SK-N-SH treated with all-trans-retinoic acid at 6 μM for 48 hours (cell line): ENCODE measurements at regions not wholly inside any gene's neighbourhood (a gene's known extent, or its start where the extent isn't known, plus 50 kb on each side); places are given as distances from the start of the nearest gene placed in this dataset.

Source experiments
- ATAC-seq: fragments of 200-7000 bp; cut with Tn5 transposase; 3 replicates; pipeline ENCODE4 v1.9.1; 2020; ENCODE audit warnings: mild to moderate bottlenecking, moderate library complexity
- ARNTL ChIP-seq: fragments of 450-650 bp; formaldehyde crosslinking; IDR thresholded peaks from 2 replicates; pipeline ENCODE4 v1.5.0; 2020; ENCODE audit warnings: low read depth, mild to moderate bottlenecking, moderate library complexity, borderline replicate concordance
- BACH2 ChIP-seq: fragments of 250-450 bp; sonication (Bioruptor Pico); IDR thresholded peaks from 2 replicates; pipeline ENCODE4 v1.9.0; 2021; ENCODE audit warnings: mild to moderate bottlenecking, borderline replicate concordance
- CREB5 ChIP-seq: fragments of 250-450 bp; sonication (Bioruptor Pico); IDR thresholded peaks from 2 replicates; pipeline ENCODE4 v1.5.1; 2020; ENCODE audit warnings: low read depth, mild to moderate bottlenecking, moderate library complexity
- CSDC2 ChIP-seq: fragments of 250-450 bp; sonication (Bioruptor Pico); IDR thresholded peaks from 2 replicates; pipeline ENCODE4 v1.5.0; 2020; ENCODE audit warnings: mild to moderate bottlenecking, moderate library complexity
- ESRRG ChIP-seq: fragments of 250-450 bp; sonication (Bioruptor Pico); IDR thresholded peaks from 2 replicates; pipeline ENCODE4 v1.6.1; 2021; ENCODE audit warnings: mild to moderate bottlenecking
- GLIS3 ChIP-seq: fragments of 250-450 bp; sonication (Bioruptor Pico); IDR thresholded peaks from 2 replicates; pipeline ENCODE4 v1.5.0; 2020; ENCODE audit warnings: mild to moderate bottlenecking, moderate library complexity
- ISL1 ChIP-seq: fragments of 250-450 bp; sonication (Bioruptor Pico); IDR thresholded peaks from 2 replicates; pipeline ENCODE4 v2.1.2; 2022; ENCODE audit warnings: mild to moderate bottlenecking, moderate library complexity
- OSR1 ChIP-seq: fragments of 250-450 bp; sonication (Bioruptor Pico); IDR thresholded peaks from 2 replicates; pipeline ENCODE4 v1.8.0; 2022; ENCODE audit warnings: moderate library complexity, mild to moderate bottlenecking, inconsistent platforms
- PPARA ChIP-seq: fragments of 250-450 bp; sonication (Bioruptor Pico); IDR thresholded peaks from 2 replicates; pipeline ENCODE4 v1.5.0; 2020; ENCODE audit warnings: mild to moderate bottlenecking, borderline replicate concordance
- RARB ChIP-seq: fragments of 250-450 bp; sonication (Bioruptor Pico); IDR thresholded peaks from 2 replicates; pipeline ENCODE4 v1.8.0; 2021; ENCODE audit warnings: mild to moderate bottlenecking, moderate library complexity
- SNAI2 ChIP-seq: fragments of 250-450 bp; sonication (Bioruptor Pico); IDR thresholded peaks from 2 replicates; pipeline ENCODE4 v1.5.0; 2020; ENCODE audit warnings: mild to moderate bottlenecking, moderate library complexity
- TCF4 ChIP-seq: fragments of 250-450 bp; sonication (Bioruptor Pico); IDR thresholded peaks from 2 replicates; pipeline ENCODE4 v1.8.0; 2021; ENCODE audit warnings: mild to moderate bottlenecking, moderate library complexity, borderline replicate concordance
- TOX ChIP-seq: fragments of 250-450 bp; sonication (Bioruptor Pico); IDR thresholded peaks from 2 replicates; pipeline ENCODE4 v1.8.0; 2021; ENCODE audit warnings: mild to moderate bottlenecking, moderate library complexity, borderline replicate concordance
- ZC3H10 ChIP-seq: fragments of 250-450 bp; sonication (Bioruptor Pico); IDR thresholded peaks from 2 replicates; pipeline ENCODE4 v1.5.1; 2021; ENCODE audit warnings: mild to moderate bottlenecking, moderate library complexity
- ZFP3 ChIP-seq: fragments of 250-450 bp; sonication (Bioruptor Pico); IDR thresholded peaks from 2 replicates; pipeline ENCODE4 v1.5.0; 2020; ENCODE audit warnings: mild to moderate bottlenecking, moderate library complexity
- ZFP30 ChIP-seq: fragments of 450-650 bp; formaldehyde crosslinking; IDR thresholded peaks from 2 replicates; pipeline ENCODE4 v1.5.0; 2022; ENCODE audit warnings: mild to moderate bottlenecking, moderate library complexity
- ZNF70 ChIP-seq: fragments of 450-650 bp; formaldehyde crosslinking; IDR thresholded peaks from 2 replicates; pipeline ENCODE4 v1.5.0; 2020; ENCODE audit warnings: mild to moderate bottlenecking, moderate library complexity
- ZNF8 ChIP-seq: fragments of 450-650 bp; formaldehyde crosslinking; IDR thresholded peaks from 2 replicates; pipeline ENCODE4 v1.5.0; 2020; ENCODE audit warnings: mild to moderate bottlenecking, moderate library complexity
- TF ChIP-seq, protein P1 (sequence below): fragments of 250-450 bp; sonication (Bioruptor Pico); IDR thresholded peaks from 2 replicates; pipeline ENCODE4 v1.8.0; 2020; ENCODE audit warnings: mild to moderate bottlenecking, moderate library complexity, borderline replicate concordance
- TF ChIP-seq, protein P2 (sequence below): fragments of 250-450 bp; sonication (Bioruptor Pico); IDR thresholded peaks from 2 replicates; pipeline ENCODE4 v1.5.1; 2021; ENCODE audit warnings: mild to moderate bottlenecking, moderate library complexity
- TF ChIP-seq, protein P3 (sequence below): fragments of 250-450 bp; sonication (Bioruptor Pico); IDR thresholded peaks from 2 replicates; pipeline ENCODE4 v1.5.0; 2020; ENCODE audit warnings: mild to moderate bottlenecking, moderate library complexity

- TF ChIP-seq ARNTL (no peak), PPARA (CRISPR knock-in tag) (no peak), ZFP30 (CRISPR knock-in tag) (no peak), ZNF8 (CRISPR knock-in tag) (no peak), ZC3H10 (CRISPR knock-in tag) (no peak), SNAI2 (no peak), TCF4 (CRISPR knock-in tag) (no peak), RARB (CRISPR knock-in tag) (no peak), OSR1 (CRISPR knock-in tag) (no peak), ZNF70 (CRISPR knock-in tag) (no peak), GLIS3 (no peak), CREB5 (CRISPR knock-in tag) (no peak), ZFP3 (CRISPR knock-in tag) (no peak), TOX (CRISPR knock-in tag) (no peak), CSDC2 (CRISPR knock-in tag) (no peak)
- TF ChIP-seq, protein P1, sequence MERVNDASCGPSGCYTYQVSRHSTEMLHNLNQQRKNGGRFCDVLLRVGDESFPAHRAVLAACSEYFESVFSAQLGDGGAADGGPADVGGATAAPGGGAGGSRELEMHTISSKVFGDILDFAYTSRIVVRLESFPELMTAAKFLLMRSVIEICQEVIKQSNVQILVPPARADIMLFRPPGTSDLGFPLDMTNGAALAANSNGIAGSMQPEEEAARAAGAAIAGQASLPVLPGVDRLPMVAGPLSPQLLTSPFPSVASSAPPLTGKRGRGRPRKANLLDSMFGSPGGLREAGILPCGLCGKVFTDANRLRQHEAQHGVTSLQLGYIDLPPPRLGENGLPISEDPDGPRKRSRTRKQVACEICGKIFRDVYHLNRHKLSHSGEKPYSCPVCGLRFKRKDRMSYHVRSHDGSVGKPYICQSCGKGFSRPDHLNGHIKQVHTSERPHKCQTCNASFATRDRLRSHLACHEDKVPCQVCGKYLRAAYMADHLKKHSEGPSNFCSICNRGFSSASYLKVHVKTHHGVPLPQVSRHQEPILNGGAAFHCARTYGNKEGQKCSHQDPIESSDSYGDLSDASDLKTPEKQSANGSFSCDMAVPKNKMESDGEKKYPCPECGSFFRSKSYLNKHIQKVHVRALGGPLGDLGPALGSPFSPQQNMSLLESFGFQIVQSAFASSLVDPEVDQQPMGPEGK: no peak
- TF ChIP-seq, protein P2, sequence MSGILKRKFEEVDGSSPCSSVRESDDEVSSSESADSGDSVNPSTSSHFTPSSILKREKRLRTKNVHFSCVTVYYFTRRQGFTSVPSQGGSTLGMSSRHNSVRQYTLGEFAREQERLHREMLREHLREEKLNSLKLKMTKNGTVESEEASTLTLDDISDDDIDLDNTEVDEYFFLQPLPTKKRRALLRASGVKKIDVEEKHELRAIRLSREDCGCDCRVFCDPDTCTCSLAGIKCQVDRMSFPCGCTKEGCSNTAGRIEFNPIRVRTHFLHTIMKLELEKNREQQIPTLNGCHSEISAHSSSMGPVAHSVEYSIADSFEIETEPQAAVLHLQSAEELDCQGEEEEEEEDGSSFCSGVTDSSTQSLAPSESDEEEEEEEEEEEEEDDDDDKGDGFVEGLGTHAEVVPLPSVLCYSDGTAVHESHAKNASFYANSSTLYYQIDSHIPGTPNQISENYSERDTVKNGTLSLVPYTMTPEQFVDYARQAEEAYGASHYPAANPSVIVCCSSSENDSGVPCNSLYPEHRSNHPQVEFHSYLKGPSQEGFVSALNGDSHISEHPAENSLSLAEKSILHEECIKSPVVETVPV (CRISPR knock-in tag): no peak
- TF ChIP-seq, protein P3, sequence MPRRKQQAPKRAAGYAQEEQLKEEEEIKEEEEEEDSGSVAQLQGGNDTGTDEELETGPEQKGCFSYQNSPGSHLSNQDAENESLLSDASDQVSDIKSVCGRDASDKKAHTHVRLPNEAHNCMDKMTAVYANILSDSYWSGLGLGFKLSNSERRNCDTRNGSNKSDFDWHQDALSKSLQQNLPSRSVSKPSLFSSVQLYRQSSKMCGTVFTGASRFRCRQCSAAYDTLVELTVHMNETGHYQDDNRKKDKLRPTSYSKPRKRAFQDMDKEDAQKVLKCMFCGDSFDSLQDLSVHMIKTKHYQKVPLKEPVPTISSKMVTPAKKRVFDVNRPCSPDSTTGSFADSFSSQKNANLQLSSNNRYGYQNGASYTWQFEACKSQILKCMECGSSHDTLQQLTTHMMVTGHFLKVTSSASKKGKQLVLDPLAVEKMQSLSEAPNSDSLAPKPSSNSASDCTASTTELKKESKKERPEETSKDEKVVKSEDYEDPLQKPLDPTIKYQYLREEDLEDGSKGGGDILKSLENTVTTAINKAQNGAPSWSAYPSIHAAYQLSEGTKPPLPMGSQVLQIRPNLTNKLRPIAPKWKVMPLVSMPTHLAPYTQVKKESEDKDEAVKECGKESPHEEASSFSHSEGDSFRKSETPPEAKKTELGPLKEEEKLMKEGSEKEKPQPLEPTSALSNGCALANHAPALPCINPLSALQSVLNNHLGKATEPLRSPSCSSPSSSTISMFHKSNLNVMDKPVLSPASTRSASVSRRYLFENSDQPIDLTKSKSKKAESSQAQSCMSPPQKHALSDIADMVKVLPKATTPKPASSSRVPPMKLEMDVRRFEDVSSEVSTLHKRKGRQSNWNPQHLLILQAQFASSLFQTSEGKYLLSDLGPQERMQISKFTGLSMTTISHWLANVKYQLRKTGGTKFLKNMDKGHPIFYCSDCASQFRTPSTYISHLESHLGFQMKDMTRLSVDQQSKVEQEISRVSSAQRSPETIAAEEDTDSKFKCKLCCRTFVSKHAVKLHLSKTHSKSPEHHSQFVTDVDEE (CRISPR knock-in tag): no peak
- peak; percentile 63; the same call in 2 of the 3 replicates for ATAC-seq
Observed at GRCh38 chr4:38237139-38237538, 276.9 kb downstream of the PTTG2 start.

- no peak for ATAC-seq
- TF ChIP-seq ZFP30 (CRISPR knock-in tag) (no peak), ZC3H10 (CRISPR knock-in tag) (no peak), BACH2 (no peak)
- TF ChIP-seq, all 23 proteins: peak for 0
Observed at GRCh38 chr4:38241541-38241940, 281.3 kb downstream of the PTTG2 start.

DNA sequence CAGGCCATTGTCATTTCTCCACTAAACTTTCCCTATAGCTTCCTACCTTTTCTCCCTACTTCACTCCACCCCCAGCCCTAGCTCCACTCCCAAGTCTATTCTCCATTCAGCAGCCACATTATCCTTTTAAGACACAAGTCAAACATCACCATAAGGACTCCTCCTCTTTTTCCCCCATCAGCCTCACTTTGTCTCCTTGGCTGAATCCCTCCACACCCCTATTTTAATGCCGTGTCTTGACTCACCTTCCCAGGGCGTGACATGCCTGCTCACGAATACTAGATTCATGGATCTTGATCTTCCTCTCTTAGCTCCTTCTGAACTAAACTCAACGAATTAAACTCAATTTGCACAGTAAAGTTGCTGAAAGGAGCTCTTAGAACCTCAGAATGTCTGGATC is 281.9 kb downstream of the PTTG2 start:
- TF ChIP-seq ZC3H10 (CRISPR knock-in tag): no peak
- no peak for TF ChIP-seq ZNF8 (CRISPR knock-in tag)
- no peak for TF ChIP-seq CSDC2 (CRISPR knock-in tag)
- no peak for TF ChIP-seq OSR1 (CRISPR knock-in tag)
- no peak for TF ChIP-seq ISL1 (CRISPR knock-in tag)
- no peak for TF ChIP-seq ARNTL
- TF ChIP-seq SNAI2: no peak
- TF ChIP-seq, protein P3 (CRISPR knock-in tag): no peak
- no peak for TF ChIP-seq ZNF70 (CRISPR knock-in tag)
- no peak for TF ChIP-seq CREB5 (CRISPR knock-in tag)
- TF ChIP-seq ESRRG (CRISPR knock-in tag): no peak
- no peak for TF ChIP-seq RARB (CRISPR knock-in tag)
- TF ChIP-seq, protein P1: no peak
- TF ChIP-seq, all 23 proteins: peak for 0
- no peak for ATAC-seq
